ENCODE measurements at regions not wholly inside any gene's neighbourhood (a gene's known extent, or its start where the extent isn't known, plus 50 kb on each side); places are given as distances from the start of the nearest gene placed in this dataset.

GRCh38 chr9:105069696-105070095, 141.7 kb upstream of the ABCA1 start:
- Histone ChIP-seq H3K27me3 (ENCODE audit: control insufficient read depth, insufficient read depth, low read length, poor library complexity, severe bottlenecking) (no peaks in the 10 kb centered on the region), H3K36me3 (ENCODE audit: control insufficient read depth, insufficient read depth, low read length) (no peaks in the 10 kb centered on the region), H3K4me1 (ENCODE audit: control insufficient read depth, insufficient read depth, low read length) (peaks cover 6% of the 10 kb centered on the region), H3K9me3 (ENCODE audit: control insufficient read depth, low read length) (no peaks in the 10 kb centered on the region), H3K4me3 (ENCODE audit: insufficient read depth, low read depth, low read length) (no peak overlapping the region), H3K27ac (ENCODE audit: insufficient read depth, low read depth, low read length, poor library complexity, severe bottlenecking) (no peak overlapping the region)
- WGBS, 2 experiments = 88 to 93% methylated on average over 1 of the region's 1 CpG

GRCh38 chr9:105070176-105070575, 142.2 kb upstream of the ABCA1 start:
- WGBS, 2 experiments = 95 to 97% methylated on average over 4 of the region's 4 CpGs
- Histone ChIP-seq H3K4me3 (ENCODE audit: insufficient read depth, low read depth, low read length) (no peak overlapping the region), H3K27ac (ENCODE audit: insufficient read depth, low read depth, low read length, poor library complexity, severe bottlenecking) (no peak overlapping the region), H3K36me3 (ENCODE audit: control insufficient read depth, insufficient read depth, low read length) (no peaks in the 10 kb centered on the region), H3K4me1 (ENCODE audit: control insufficient read depth, insufficient read depth, low read length) (peaks cover 1% of the 10 kb centered on the region), H3K9me3 (ENCODE audit: control insufficient read depth, low read length) (no peaks in the 10 kb centered on the region), H3K27me3 (ENCODE audit: control insufficient read depth, insufficient read depth, low read length, poor library complexity, severe bottlenecking) (no peaks in the 10 kb centered on the region)

- no peaks in the 10 kb centered on the region for H3K27me3 ChIP-seq (ENCODE audit: control insufficient read depth, insufficient read depth, low read length, poor library complexity, severe bottlenecking)
- H3K9me3 ChIP-seq (ENCODE audit: control insufficient read depth, low read length) = no peaks in the 10 kb centered on the region
- no peaks in the 10 kb centered on the region for H3K4me1 ChIP-seq (ENCODE audit: control insufficient read depth, insufficient read depth, low read length)
- H3K36me3 ChIP-seq (ENCODE audit: control insufficient read depth, insufficient read depth, low read length) = no peaks in the 10 kb centered on the region
- H3K4me3 ChIP-seq (ENCODE audit: insufficient read depth, low read depth, low read length) = no peak overlapping the region
- H3K27ac ChIP-seq (ENCODE audit: insufficient read depth, low read depth, low read length, poor library complexity, severe bottlenecking) = no peak overlapping the region
Observed at GRCh38 chr9:105072476-105072875, 144.5 kb upstream of the ABCA1 start.

GRCh38 chr9:105073147-105073546, 145.2 kb upstream of the ABCA1 start:
- Histone ChIP-seq H3K27ac (ENCODE audit: insufficient read depth, low read depth, low read length, poor library complexity, severe bottlenecking) (no peak overlapping the region), H3K36me3 (ENCODE audit: control insufficient read depth, insufficient read depth, low read length) (no peaks in the 10 kb centered on the region), H3K4me3 (ENCODE audit: insufficient read depth, low read depth, low read length) (no peak overlapping the region), H3K4me1 (ENCODE audit: control insufficient read depth, insufficient read depth, low read length) (no peaks in the 10 kb centered on the region), H3K27me3 (ENCODE audit: control insufficient read depth, insufficient read depth, low read length, poor library complexity, severe bottlenecking) (no peaks in the 10 kb centered on the region), H3K9me3 (ENCODE audit: control insufficient read depth, low read length) (no peaks in the 10 kb centered on the region)
- WGBS, 2 experiments = 100% methylated on average over 1 of the region's 1 CpG

- WGBS, 2 experiments = 92 to 93% methylated on average over 2 of the region's 2 CpGs
- Histone ChIP-seq H3K36me3 (ENCODE audit: control insufficient read depth, insufficient read depth, low read length) (no peaks in the 10 kb centered on the region), H3K4me3 (ENCODE audit: insufficient read depth, low read depth, low read length) (no peak overlapping the region), H3K27ac (ENCODE audit: insufficient read depth, low read depth, low read length, poor library complexity, severe bottlenecking) (no peak overlapping the region), H3K27me3 (ENCODE audit: control insufficient read depth, insufficient read depth, low read length, poor library complexity, severe bottlenecking) (no peaks in the 10 kb centered on the region), H3K4me1 (ENCODE audit: control insufficient read depth, insufficient read depth, low read length) (no peaks in the 10 kb centered on the region), H3K9me3 (ENCODE audit: control insufficient read depth, low read length) (no peaks in the 10 kb centered on the region)
Observed at GRCh38 chr9:105074491-105074890, 146.5 kb upstream of the ABCA1 start.

GRCh38 chr9:105076729-105077128, 148.8 kb upstream of the ABCA1 start:
- Histone ChIP-seq H3K9me3 (ENCODE audit: control insufficient read depth, low read length) (no peaks in the 10 kb centered on the region), H3K27ac (ENCODE audit: insufficient read depth, low read depth, low read length, poor library complexity, severe bottlenecking) (no peak overlapping the region), H3K27me3 (ENCODE audit: control insufficient read depth, insufficient read depth, low read length, poor library complexity, severe bottlenecking) (no peaks in the 10 kb centered on the region), H3K36me3 (ENCODE audit: control insufficient read depth, insufficient read depth, low read length) (no peaks in the 10 kb centered on the region), H3K4me1 (ENCODE audit: control insufficient read depth, insufficient read depth, low read length) (no peaks in the 10 kb centered on the region), H3K4me3 (ENCODE audit: insufficient read depth, low read depth, low read length) (no peak overlapping the region)
- whole genome bisulfite sequencing, 2 experiments = 83 to 88% methylated on average over 5 of the region's 5 CpGs

- Histone ChIP-seq H3K27ac (ENCODE audit: insufficient read depth, low read depth, low read length, poor library complexity, severe bottlenecking) (no peak overlapping the region), H3K9me3 (ENCODE audit: control insufficient read depth, low read length) (no peaks in the 10 kb centered on the region), H3K27me3 (ENCODE audit: control insufficient read depth, insufficient read depth, low read length, poor library complexity, severe bottlenecking) (no peaks in the 10 kb centered on the region), H3K36me3 (ENCODE audit: control insufficient read depth, insufficient read depth, low read length) (no peaks in the 10 kb centered on the region), H3K4me1 (ENCODE audit: control insufficient read depth, insufficient read depth, low read length) (no peaks in the 10 kb centered on the region), H3K4me3 (ENCODE audit: insufficient read depth, low read depth, low read length) (no peak overlapping the region)
- WGBS, 2 experiments = 90 to 93% methylated on average over 2 of the region's 2 CpGs
Observed at GRCh38 chr9:105079457-105079856, 151.5 kb upstream of the ABCA1 start.

- 77 to 78% methylated on average over 7 of the region's 7 CpGs for WGBS, 2 experiments
- Histone ChIP-seq H3K27me3 (ENCODE audit: control insufficient read depth, insufficient read depth, low read length, poor library complexity, severe bottlenecking) (no peaks in the 10 kb centered on the region), H3K27ac (ENCODE audit: insufficient read depth, low read depth, low read length, poor library complexity, severe bottlenecking) (no peak overlapping the region), H3K4me3 (ENCODE audit: insufficient read depth, low read depth, low read length) (no peak overlapping the region), H3K4me1 (ENCODE audit: control insufficient read depth, insufficient read depth, low read length) (no peaks in the 10 kb centered on the region), H3K36me3 (ENCODE audit: control insufficient read depth, insufficient read depth, low read length) (no peaks in the 10 kb centered on the region), H3K9me3 (ENCODE audit: control insufficient read depth, low read length) (no peaks in the 10 kb centered on the region)
Observed at GRCh38 chr9:105082843-105083242, 154.9 kb upstream of the ABCA1 start.

GRCh38 chr9:105083256-105083655, 155.3 kb upstream of the ABCA1 start:
- H3K36me3 ChIP-seq (ENCODE audit: control insufficient read depth, insufficient read depth, low read length) = no peaks in the 10 kb centered on the region
- H3K9me3 ChIP-seq (ENCODE audit: control insufficient read depth, low read length) = no peaks in the 10 kb centered on the region
- H3K4me1 ChIP-seq (ENCODE audit: control insufficient read depth, insufficient read depth, low read length) = no peaks in the 10 kb centered on the region
- 59 to 68% methylated on average over 2 of the region's 2 CpGs for WGBS, 2 experiments
- H3K27ac ChIP-seq (ENCODE audit: insufficient read depth, low read depth, low read length, poor library complexity, severe bottlenecking) = no peak overlapping the region
- H3K27me3 ChIP-seq (ENCODE audit: control insufficient read depth, insufficient read depth, low read length, poor library complexity, severe bottlenecking) = no peaks in the 10 kb centered on the region
- H3K4me3 ChIP-seq (ENCODE audit: insufficient read depth, low read depth, low read length) = no peak overlapping the region

- H3K4me1 ChIP-seq (ENCODE audit: control insufficient read depth, insufficient read depth, low read length) = no peaks in the 10 kb centered on the region
- WGBS, 2 experiments = 85 to 93% methylated on average over 4 of the region's 4 CpGs
- no peaks in the 10 kb centered on the region for H3K36me3 ChIP-seq (ENCODE audit: control insufficient read depth, insufficient read depth, low read length)
- no peak overlapping the region for H3K27ac ChIP-seq (ENCODE audit: insufficient read depth, low read depth, low read length, poor library complexity, severe bottlenecking)
- no peak overlapping the region for H3K4me3 ChIP-seq (ENCODE audit: insufficient read depth, low read depth, low read length)
- H3K27me3 ChIP-seq (ENCODE audit: control insufficient read depth, insufficient read depth, low read length, poor library complexity, severe bottlenecking) = no peaks in the 10 kb centered on the region
- H3K9me3 ChIP-seq (ENCODE audit: control insufficient read depth, low read length) = no peaks in the 10 kb centered on the region
Observed at GRCh38 chr9:105087910-105088898, 156.2 kb upstream of the SLC44A1 start.
